ENCODE measurements at regions not wholly inside any gene's neighbourhood (a gene's known extent, or its start where the extent isn't known, plus 50 kb on each side); places are given as distances from the start of the nearest gene placed in this dataset.

DNA sequence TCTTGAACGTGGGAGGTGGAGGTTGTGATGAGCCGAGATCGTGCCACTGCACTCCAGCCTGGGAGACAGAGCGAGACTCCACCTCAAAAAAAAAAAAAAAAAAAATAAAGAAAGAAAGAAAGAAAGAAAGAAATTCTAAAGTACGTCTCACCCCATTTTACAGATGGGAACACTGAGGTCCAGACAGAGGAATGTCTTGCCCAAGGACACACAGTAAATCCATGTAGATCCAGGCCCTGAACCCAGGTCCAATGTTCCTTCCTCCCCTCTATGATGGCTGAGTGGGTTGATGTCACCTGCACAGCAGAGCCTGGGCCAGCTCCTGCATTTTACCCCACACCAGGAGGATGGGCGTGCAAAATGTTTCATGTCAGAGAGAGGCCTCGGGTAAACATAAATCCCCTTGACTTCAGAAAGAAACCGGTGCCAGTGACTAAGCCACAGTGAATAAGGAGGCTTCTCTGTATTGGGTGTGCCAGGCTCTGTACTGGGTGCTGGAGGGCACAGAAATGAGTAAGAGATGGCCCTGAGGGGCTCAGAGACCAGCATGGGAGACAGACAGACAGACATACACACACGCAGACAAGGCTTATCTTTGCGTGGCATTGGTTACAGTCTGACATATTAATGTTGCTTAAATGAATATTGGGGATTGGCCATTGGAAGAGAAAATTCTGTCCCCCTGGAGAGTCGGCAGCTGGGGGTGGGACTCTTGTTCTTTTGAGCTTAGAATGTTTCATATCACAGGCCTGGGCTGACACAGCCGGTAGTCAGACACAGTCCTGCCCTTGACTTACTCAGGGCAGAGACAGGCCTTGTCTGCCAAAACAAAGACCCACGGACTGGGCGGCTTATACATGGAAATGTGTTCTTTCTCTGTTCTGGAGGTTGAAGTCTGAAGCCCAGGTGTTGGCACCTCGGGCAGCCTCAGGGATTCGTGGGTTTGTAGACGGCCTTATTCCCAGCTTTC lies 105.4 kb downstream of the MIAT start:
- H3K56ac ChIP-seq (replicated peaks; ENCODE audit: insufficient read length, low read depth, low read length) = no peak overlapping the region
- H3K36me3 ChIP-seq (ENCODE audit: control insufficient read depth in 2 of 4, insufficient read depth in 4 of 4, low read length in 3 of 4) = peaks cover 0 to 3% (median 0%) of the 10 kb centered on the region in 4 experiments; a peak in 1 of 8 replicates
- no peak overlapping the region for H3K18ac ChIP-seq (ENCODE audit: extremely low read depth, low read length)
- no peak overlapping the region for H2BK20ac ChIP-seq (ENCODE audit: low read length)
- no peak overlapping the region for H3K23ac ChIP-seq (ENCODE audit: insufficient read length)
- no peak overlapping the region for H2BK12ac ChIP-seq (ENCODE audit: low read depth, low read length)
- no peak overlapping the region for H2BK120ac ChIP-seq (replicated peaks; ENCODE audit: low read depth, low read length)
- no peak overlapping the region for H3K14ac ChIP-seq (ENCODE audit: insufficient read length)
- ChIA-PET POLR2A (ENCODE audit: partially characterized antibody) (interaction anchor here (0.7 kb wide), 1 partner anchor 33 kb away, joined by 3 read pairs; no protein-coding TSS in a partner anchor), CTCF (ENCODE audit: partially characterized antibody) (interaction anchor here (1.3 to 1.8 kb wide), 3 partner anchors 8 to 89 kb away, joined by 3 to 5 read pairs (median 3); no protein-coding TSS in a partner anchor)
- H3K4me3 ChIP-seq (ENCODE audit: extremely low read depth in 1 of 4, insufficient read depth in 2 of 4, low read depth in 3 of 4, low read length in 4 of 4) = no peak overlapping the region
- 94% methylated on average over 13 of the region's 17 CpGs; no CpG with 5 or more reads in 1 of the 2 experiments for WGBS, 2 experiments (ENCODE audit: extremely low coverage in 1 of 2, insufficient coverage in 1 of 2, insufficient read length in 1 of 2, insufficient replicate concordance in 2 of 2, low coverage in 1 of 2, low lambda C conversion rate in 2 of 2, missing lambda C conversion rate in 1 of 2)
- TF ChIP-seq, protein P1, sequence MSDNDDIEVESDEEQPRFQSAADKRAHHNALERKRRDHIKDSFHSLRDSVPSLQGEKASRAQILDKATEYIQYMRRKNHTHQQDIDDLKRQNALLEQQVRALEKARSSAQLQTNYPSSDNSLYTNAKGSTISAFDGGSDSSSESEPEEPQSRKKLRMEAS (IDR thresholded peaks at IDR 0.05) = no peak
- TF ChIP-seq SRF (IDR thresholded peaks at IDR 0.05; ENCODE audit: low read depth, low read length) (no peak), NANOG (IDR thresholded peaks at IDR 0.05; ENCODE audit: insufficient read depth, low read depth, low read length, poor library complexity, severe bottlenecking) (no peak), TEAD4 (IDR thresholded peaks at IDR 0.05; ENCODE audit: low read depth, low read length) (no peak)
- peaks cover 3 to 7% of the 10 kb centered on the region in 2 experiments; a peak in 3 of 4 replicates for H3K9me3 ChIP-seq (ENCODE audit: insufficient read depth in 2 of 2, low read depth in 1 of 2, low read length in 1 of 2)
- DNase-seq (ENCODE audit: low read depth in 1 of 2, low spot score in 2 of 2) = no peak
- H2BK5ac ChIP-seq (ENCODE audit: low read depth, low read length) = no peak overlapping the region
- H4K20me1 ChIP-seq (replicated peaks in 1 of 2; ENCODE audit: control insufficient read depth in 1 of 2, insufficient read depth in 2 of 2, low read length in 2 of 2) = peaks cover 0 to 2% of the 10 kb centered on the region in 2 experiments
- no peaks in the 10 kb centered on the region for H3K27me3 ChIP-seq (replicated peaks in 1 of 4; ENCODE audit: control insufficient read depth in 3 of 4, extremely low read depth in 1 of 4, insufficient read depth in 3 of 4, low read length in 3 of 4)
- H3K4me2 ChIP-seq (ENCODE audit: insufficient read depth in 1 of 2, low read depth in 2 of 2, low read length in 2 of 2) = no peak overlapping the region
- no peak for FAIRE-seq
- H3K4ac ChIP-seq (replicated peaks; ENCODE audit: insufficient read length, low read depth, low read length) = no peak overlapping the region
- H3K79me2 ChIP-seq (ENCODE audit: control insufficient read depth in 1 of 2, insufficient read depth in 2 of 2, low read length in 2 of 2) = no peaks in the 10 kb centered on the region
- no peak overlapping the region for H2AK5ac ChIP-seq (ENCODE audit: low read depth, low read length)
- no peak overlapping the region for H4K91ac ChIP-seq (replicated peaks; ENCODE audit: insufficient read length, low read length)
- no peak overlapping the region for H2BK15ac ChIP-seq (ENCODE audit: low read length)
- H3K23me2 ChIP-seq (ENCODE audit: low read depth, low read length) = no peaks in the 10 kb centered on the region
- H3K79me1 ChIP-seq (ENCODE audit: low read depth, low read length) = no peaks in the 10 kb centered on the region
- H3K27ac ChIP-seq (ENCODE audit: low read depth, low read length) = no peak overlapping the region
- H4K5ac ChIP-seq (ENCODE audit: insufficient read length, low read depth, low read length) = no peak overlapping the region
- H3K4me1 ChIP-seq (replicated peaks in 1 of 4; ENCODE audit: control insufficient read depth in 3 of 4, insufficient read depth in 4 of 4, low read length in 3 of 4) = peaks cover 0 to 4% (median 2%) of the 10 kb centered on the region in 4 experiments; a peak in 3 of 7 replicates
- no peak overlapping the region for H2AFZ ChIP-seq (ENCODE audit: low read length)
- H3K9ac ChIP-seq (replicated peaks in 1 of 4; ENCODE audit: extremely low read depth in 1 of 4, low read depth in 3 of 4, low read length in 3 of 4) = no peak overlapping the region
- H4K8ac ChIP-seq (ENCODE audit: extremely low read depth, insufficient read depth, low read length) = no peak overlapping the region; the same call in 1 of the 2 replicates

Data from H1 (cell line).